IMR-90 (cell line): ENCODE measurements at regions not wholly inside any gene's neighbourhood (a gene's known extent, or its start where the extent isn't known, plus 50 kb on each side); places are given as distances from the start of the nearest gene placed in this dataset.

ENCODE experiments used
- ATAC-seq: fragments of 200-7000 bp; cut with Tn5 transposase; 2 replicates; pipeline ENCODE4 v1.9.1; 2020; ENCODE audit warnings: low read depth, mild to moderate bottlenecking, moderate library complexity
- BruUV-seq: library from RNA; stranded (reverse); fragments of 400-500 nt; replicated peaks from 2 replicates; lab custom pipeline; 2021; lab: Mats Ljungman, UMichigan
- CTCF ChIA-PET: fragments of 300-600 bp; formaldehyde crosslinking; extraction: SDS; loops from one replicate; lab custom pipeline; 2021; ENCODE audit warnings: antibody characterized with exemption; lab: Yijun Ruan, JAX
- POLR2A ChIA-PET: fragments of 300-600 bp; sonication (Branson Sonifier 250); formaldehyde crosslinking; loops from one replicate; lab custom pipeline; 2022; ENCODE audit warnings: antibody characterized with exemption; ENCODE audit not compliant: unreplicated experiment; lab: Charles Lee
- DNase-seq: peaks from one replicate; pipeline ENCODE4 v3.0.0; 2013
- H2AFZ ChIP-seq: replicated peaks from 2 replicates; pipeline ENCODE3; 2013; ENCODE audit warnings: low read length, mild to moderate bottlenecking; ENCODE audit not compliant: poor library complexity
- H2AK5ac ChIP-seq: 2 replicates; pipeline ENCODE4 v1.6.1; 2013; ENCODE audit warnings: low read depth, low read length, inconsistent platforms
- H2AK9ac ChIP-seq: replicated peaks from 2 replicates; pipeline ENCODE3; 2013; ENCODE audit warnings: mild to moderate bottlenecking, low read depth, low read length, moderate library complexity; ENCODE audit not compliant: poor library complexity
- H2BK120ac ChIP-seq: 2 replicates; pipeline ENCODE4 v1.6.1; 2013; ENCODE audit warnings: low read depth, low read length, inconsistent platforms
- H2BK15ac ChIP-seq: 3 replicates; pipeline ENCODE4 v1.6.1; 2013; ENCODE audit warnings: low read depth, low read length, inconsistent platforms
- H2BK20ac ChIP-seq: 2 replicates; pipeline ENCODE4 v1.6.1; 2013; ENCODE audit warnings: low read depth, mild to moderate bottlenecking, inconsistent platforms, low read length, moderate library complexity
- H2BK5ac ChIP-seq: 2 replicates; pipeline ENCODE4 v1.6.1; 2013; ENCODE audit warnings: mild to moderate bottlenecking, low read depth, low read length, inconsistent platforms; ENCODE audit not compliant: poor library complexity, severe bottlenecking
- H3K14ac ChIP-seq: replicated peaks from 2 replicates; pipeline ENCODE4 v1.6.1; 2013; ENCODE audit warnings: low read depth, low read length, inconsistent platforms
- H3K18ac ChIP-seq: 2 replicates; pipeline ENCODE4 v1.6.1; 2013; ENCODE audit warnings: low read depth, low read length, control low read depth
- H3K23ac ChIP-seq: 2 replicates; pipeline ENCODE4 v1.6.1; 2013; ENCODE audit warnings: low read depth, low read length, inconsistent platforms
- H3K27ac ChIP-seq: 2 replicates; pipeline ENCODE4 v1.5.1; 2013; ENCODE audit warnings: mild to moderate bottlenecking, control low read depth, low read length; ENCODE audit not compliant: insufficient read depth
- H3K27me3 ChIP-seq: 2 replicates; pipeline ENCODE4 v1.6.1; 2013; ENCODE audit warnings: low read length; ENCODE audit not compliant: control insufficient read depth, insufficient read depth
- H3K36me3 ChIP-seq: 2 replicates; pipeline ENCODE4 v1.6.1; 2013; ENCODE audit warnings: low read length, mixed read lengths; ENCODE audit not compliant: control insufficient read depth, insufficient read depth
- H3K4ac ChIP-seq: 2 replicates; pipeline ENCODE4 v1.6.1; 2013; ENCODE audit warnings: low read depth, low read length, inconsistent platforms
- H3K4me1 ChIP-seq: 2 replicates; pipeline ENCODE4 v1.6.1; 2013; ENCODE audit warnings: low read length, mixed read lengths; ENCODE audit not compliant: control insufficient read depth, insufficient read depth
- H3K4me2 ChIP-seq: 2 replicates; pipeline ENCODE4 v1.6.1; 2013; ENCODE audit warnings: low read depth, mild to moderate bottlenecking, control low read depth, low read length, moderate library complexity
- H3K4me3 ChIP-seq: 2 replicates; pipeline ENCODE4 v1.5.1; 2013; ENCODE audit warnings: low read depth, mild to moderate bottlenecking, control low read depth, low read length, moderate library complexity; ENCODE audit not compliant: insufficient read depth
- H3K56ac ChIP-seq: 2 replicates; pipeline ENCODE4 v1.6.1; 2013; ENCODE audit warnings: low read length, inconsistent platforms; ENCODE audit not compliant: insufficient read depth; ENCODE audit errors: extremely low read depth
- H3K79me1 ChIP-seq, 2 experiments: 2 replicates each; pipeline ENCODE4 v1.6.1; 2013; ENCODE audit warnings: low read length in 2 of 2, inconsistent platforms in 1 of 2, low read depth in 1 of 2
- H3K9ac ChIP-seq: 2 replicates; pipeline ENCODE4 v1.6.1; 2013; ENCODE audit warnings: low read depth, low read length, control low read depth
- H3K9me1 ChIP-seq: 2 replicates; pipeline ENCODE4 v1.6.1; 2013; ENCODE audit warnings: low read length, inconsistent platforms; ENCODE audit not compliant: insufficient read depth
- H3K9me3 ChIP-seq: 2 replicates; pipeline ENCODE4 v1.6.1; 2013; ENCODE audit warnings: low read length; ENCODE audit not compliant: control insufficient read depth, insufficient read depth
- H4K20me1 ChIP-seq: 2 replicates; pipeline ENCODE4 v1.6.1; 2013; ENCODE audit warnings: low read length, inconsistent platforms; ENCODE audit not compliant: insufficient read depth
- H4K5ac ChIP-seq: 2 replicates; pipeline ENCODE4 v1.6.1; 2013; ENCODE audit warnings: mild to moderate bottlenecking, low read depth, low read length, control low read depth
- H4K8ac ChIP-seq, 2 experiments: 2 replicates each; pipeline ENCODE4 v1.6.1; 2013; ENCODE audit warnings: low read depth in 2 of 2, low read length in 2 of 2, control low read depth in 1 of 2, inconsistent platforms in 1 of 2
- H4K91ac ChIP-seq: 2 replicates; pipeline ENCODE4 v1.6.1; 2013; ENCODE audit warnings: low read depth, low read length, inconsistent platforms; ENCODE audit not compliant: insufficient read depth
- CHD1 ChIP-seq: IDR thresholded peaks from 2 replicates; pipeline ENCODE4 v1.6.1; 2012; ENCODE audit warnings: low read depth, low read length, improper control_type of control experiment
- MXI1 ChIP-seq: IDR thresholded peaks from 2 replicates; pipeline ENCODE4 v1.6.1; 2012; ENCODE audit warnings: low read depth, mild to moderate bottlenecking, low read length, moderate library complexity, borderline replicate concordance
- WGBS, 2 experiments: methylation state at CpG; one replicate each; pipeline versions ENCODE4 v1.1.5 to v1.1.7; 2013; ENCODE audit warnings: missing lambda C conversion rate in 2 of 2; ENCODE audit not compliant: insufficient read length in 1 of 2; ENCODE audit errors: extremely low coverage in 2 of 2; 5-methylcytosine and 5-hydroxymethylcytosine counted together
- dilution Hi-C: fragments of 300-500 bp; cut with HindIII; formaldehyde crosslinking; loops from one replicate; pipeline ENCODE4 v1.14.3; 2018; ENCODE audit warnings: low sequenced_read_pairs; ENCODE audit not compliant: unreplicated experiment
- in situ Hi-C: fragments of 300-500 bp; cut with MboI; formaldehyde crosslinking; loops from 3 replicates; pipeline ENCODE4 v1.14.3; 2019; ENCODE audit warnings: low sequenced_read_pairs, inconsistent platforms, mixed read lengths
- intact Hi-C: fragments of 100-400 bp; cut with micrococcal nuclease; formaldehyde crosslinking; loops from 2 replicates; pipeline ENCODE4 v1.10.0; 2022
- TF ChIP-seq, protein P1 (sequence below): fragments of 150-350 bp; IDR thresholded peaks from 2 replicates; pipeline ENCODE4 v1.6.1; 2016; ENCODE audit warnings: low read depth, mild to moderate bottlenecking, low read length, moderate library complexity, borderline replicate concordance
- TF ChIP-seq, protein P2 (sequence below): conservative IDR thresholded peaks from 2 replicates; pipeline ENCODE4 v1.5.1; 2012; ENCODE audit warnings: mild to moderate bottlenecking, low read depth, low read length, improper control_type of control experiment

DNA sequence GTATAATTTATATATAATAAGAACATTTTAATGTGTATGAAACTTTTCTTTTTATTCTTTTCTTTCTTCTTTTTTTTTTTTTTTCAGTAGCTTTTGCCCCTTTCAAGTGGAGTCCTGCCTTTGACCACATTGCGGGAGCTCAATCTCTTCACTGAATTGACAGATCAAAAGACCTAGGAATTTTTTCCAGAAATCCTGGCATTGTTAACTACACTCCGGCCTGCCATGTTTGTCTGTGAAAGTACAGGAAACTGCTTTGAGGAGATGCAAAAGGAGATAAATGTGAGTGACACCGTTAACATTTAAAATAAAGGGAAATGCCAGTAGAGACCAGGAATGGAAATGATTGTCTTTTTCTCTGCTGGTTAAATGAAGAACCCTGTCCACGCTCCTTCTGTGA is 159.3 kb upstream of the VCX3A start:
- WGBS, 2 experiments: no CpG with 5 or more reads among the region's 4 CpGs
- POLR2A ChIA-PET: no interaction called here
- no peak for ATAC-seq

More for the DNA sequence above, 159.3 kb upstream of the VCX3A start:
- Histone ChIP-seq H2BK15ac (no peak overlapping the region), H3K27me3 (no peaks in the 10 kb centered on the region), H3K9me3 (peaks cover 2% of the 10 kb centered on the region; the same call in 1 of the 2 replicates), H2BK20ac (no peak overlapping the region), H4K20me1 (no peaks in the 10 kb centered on the region), H2BK5ac (no peak overlapping the region), H3K9me1 (no peaks in the 10 kb centered on the region), H2AK5ac (no peak overlapping the region), H4K8ac (no peak overlapping the region), H2AK9ac (no peak overlapping the region), H2AFZ (no peak overlapping the region), H3K4me3 (no peak overlapping the region), H3K56ac (no peak overlapping the region), H4K91ac (no peak overlapping the region), H4K5ac (no peak overlapping the region), H3K23ac (no peak overlapping the region), H3K4me2 (no peak overlapping the region), H3K27ac (no peak overlapping the region), H3K36me3 (no peaks in the 10 kb centered on the region), H3K18ac (no peak overlapping the region), H3K4me1 (no peaks in the 10 kb centered on the region), H3K4ac (no peak overlapping the region), H3K9ac (no peak overlapping the region), H3K14ac (no peak overlapping the region), H2BK120ac (no peak overlapping the region), H3K79me1 (no peaks in the 10 kb centered on the region)
- intact Hi-C loops: no loop called here
- dilution Hi-C loops: no loop called here
- no TSS peak for BruUV-seq
- in situ Hi-C loops: no loop called here
- no peak for DNase-seq
- CTCF ChIA-PET: interaction anchor here (0.7 kb wide), 1 partner anchor 1085 kb away, joined by 3 read pairs; no protein-coding TSS in a partner anchor
- TF ChIP-seq, protein P1, sequence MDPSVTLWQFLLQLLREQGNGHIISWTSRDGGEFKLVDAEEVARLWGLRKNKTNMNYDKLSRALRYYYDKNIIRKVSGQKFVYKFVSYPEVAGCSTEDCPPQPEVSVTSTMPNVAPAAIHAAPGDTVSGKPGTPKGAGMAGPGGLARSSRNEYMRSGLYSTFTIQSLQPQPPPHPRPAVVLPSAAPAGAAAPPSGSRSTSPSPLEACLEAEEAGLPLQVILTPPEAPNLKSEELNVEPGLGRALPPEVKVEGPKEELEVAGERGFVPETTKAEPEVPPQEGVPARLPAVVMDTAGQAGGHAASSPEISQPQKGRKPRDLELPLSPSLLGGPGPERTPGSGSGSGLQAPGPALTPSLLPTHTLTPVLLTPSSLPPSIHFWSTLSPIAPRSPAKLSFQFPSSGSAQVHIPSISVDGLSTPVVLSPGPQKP: no peak
- TF ChIP-seq MXI1 (no peak), CHD1 (no peak)
- TF ChIP-seq, protein P2, sequence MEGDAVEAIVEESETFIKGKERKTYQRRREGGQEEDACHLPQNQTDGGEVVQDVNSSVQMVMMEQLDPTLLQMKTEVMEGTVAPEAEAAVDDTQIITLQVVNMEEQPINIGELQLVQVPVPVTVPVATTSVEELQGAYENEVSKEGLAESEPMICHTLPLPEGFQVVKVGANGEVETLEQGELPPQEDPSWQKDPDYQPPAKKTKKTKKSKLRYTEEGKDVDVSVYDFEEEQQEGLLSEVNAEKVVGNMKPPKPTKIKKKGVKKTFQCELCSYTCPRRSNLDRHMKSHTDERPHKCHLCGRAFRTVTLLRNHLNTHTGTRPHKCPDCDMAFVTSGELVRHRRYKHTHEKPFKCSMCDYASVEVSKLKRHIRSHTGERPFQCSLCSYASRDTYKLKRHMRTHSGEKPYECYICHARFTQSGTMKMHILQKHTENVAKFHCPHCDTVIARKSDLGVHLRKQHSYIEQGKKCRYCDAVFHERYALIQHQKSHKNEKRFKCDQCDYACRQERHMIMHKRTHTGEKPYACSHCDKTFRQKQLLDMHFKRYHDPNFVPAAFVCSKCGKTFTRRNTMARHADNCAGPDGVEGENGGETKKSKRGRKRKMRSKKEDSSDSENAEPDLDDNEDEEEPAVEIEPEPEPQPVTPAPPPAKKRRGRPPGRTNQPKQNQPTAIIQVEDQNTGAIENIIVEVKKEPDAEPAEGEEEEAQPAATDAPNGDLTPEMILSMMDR: no peak
